ENCODE measurements at regions not wholly inside any gene's neighbourhood (a gene's known extent, or its start where the extent isn't known, plus 50 kb on each side); places are given as distances from the start of the nearest gene placed in this dataset.

DNA sequence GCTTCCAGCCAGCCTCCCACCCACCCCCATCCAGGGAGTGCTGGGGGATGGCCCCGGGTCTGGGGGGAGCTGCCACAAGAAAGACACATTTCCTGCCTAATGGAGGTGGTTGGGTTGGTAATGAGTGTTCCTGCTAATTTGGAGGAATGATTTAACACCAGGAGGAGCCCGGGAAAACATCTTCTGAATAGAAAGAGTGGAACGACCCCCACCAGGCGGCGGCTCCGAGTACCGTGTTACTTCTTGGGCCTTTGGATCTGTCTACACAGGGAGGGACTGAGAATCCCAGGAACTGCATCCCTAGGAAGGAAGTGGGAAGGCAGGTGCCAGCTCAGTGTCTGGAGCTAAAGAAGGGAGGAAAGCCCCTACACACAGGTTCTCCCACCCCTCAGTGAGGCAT lies 64.6 kb downstream of the TSPAN17 start:
- no peak for DNase-seq

DNA sequence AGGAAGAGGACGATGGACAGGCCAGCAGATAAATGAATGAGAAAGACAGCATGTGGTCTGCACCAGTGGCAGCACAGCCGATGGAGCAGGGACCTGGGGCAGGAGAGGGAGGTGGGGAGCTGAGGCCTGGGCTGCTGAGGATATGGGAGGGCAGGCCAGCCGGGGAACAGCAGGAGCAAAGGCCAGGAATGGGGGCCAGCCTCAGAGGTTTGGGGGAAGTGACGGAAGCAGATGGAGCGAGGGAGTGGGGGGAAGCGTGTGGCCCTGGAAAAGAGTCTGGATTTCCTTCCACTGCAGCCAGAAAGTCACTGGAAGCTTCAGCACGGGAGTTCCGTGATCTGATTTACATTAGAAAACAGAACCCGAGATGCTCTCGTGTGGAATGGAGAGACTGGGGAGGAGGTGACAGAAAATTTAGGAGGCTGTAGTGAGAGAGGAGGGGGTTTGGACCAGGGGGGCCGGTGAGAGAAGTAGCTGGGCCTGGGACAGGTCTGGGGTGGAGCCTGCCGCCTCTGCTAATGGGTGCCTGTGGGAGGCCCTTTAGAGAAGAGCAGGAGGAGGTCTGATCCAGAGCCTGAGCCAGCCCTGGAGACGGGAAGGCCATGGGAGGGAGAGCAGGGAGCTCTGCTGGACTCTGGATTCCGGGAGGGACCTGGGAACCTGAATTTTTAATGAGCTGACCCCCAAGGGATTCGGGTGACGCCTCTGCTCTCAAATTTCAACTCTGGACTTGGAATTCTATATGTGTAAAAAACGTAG lies 65.4 kb downstream of the TSPAN17 start:
- DNase-seq: no peak

DNA sequence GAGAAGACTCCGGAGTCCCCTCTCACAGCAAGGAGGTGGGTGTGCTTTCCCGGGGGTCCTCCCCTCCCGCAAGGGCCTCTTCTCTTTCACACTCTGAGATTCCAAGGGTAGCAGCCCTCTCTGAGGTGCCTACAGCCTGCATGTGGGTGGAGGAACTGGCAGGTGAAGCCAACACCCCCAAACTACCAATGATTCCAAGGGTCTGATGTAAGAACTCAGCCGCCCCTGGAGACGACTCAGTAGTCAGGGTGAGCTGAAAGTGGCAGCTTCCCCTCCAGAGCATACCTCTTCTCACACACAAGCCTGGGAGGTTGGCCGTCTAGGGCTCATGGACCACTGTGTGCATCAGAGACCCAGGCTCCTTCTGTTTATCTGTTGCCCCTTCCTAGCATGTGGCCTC lies 66.1 kb downstream of the TSPAN17 start:
- DNase-seq: no peak

DNA sequence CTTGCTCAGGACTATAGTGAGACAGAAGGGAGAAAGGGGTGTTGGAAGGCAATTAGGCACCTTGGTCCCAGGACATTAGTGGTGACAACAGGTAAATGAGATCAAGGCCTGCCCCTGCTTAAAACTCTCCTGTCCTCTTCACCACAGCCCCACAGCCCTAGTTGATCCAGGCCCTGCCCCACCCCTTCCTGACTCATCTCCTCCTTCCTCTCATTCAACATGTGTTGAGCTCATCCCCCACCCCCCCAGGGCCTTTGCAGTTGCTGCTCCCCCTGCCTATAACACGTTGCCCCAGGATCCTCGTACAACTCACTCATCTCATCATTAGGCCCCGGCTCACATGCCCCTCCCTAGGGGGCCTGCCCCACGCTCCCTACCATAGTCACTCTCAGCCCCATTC lies 66.8 kb downstream of the TSPAN17 start:
- DNase-seq: no peak

DNA sequence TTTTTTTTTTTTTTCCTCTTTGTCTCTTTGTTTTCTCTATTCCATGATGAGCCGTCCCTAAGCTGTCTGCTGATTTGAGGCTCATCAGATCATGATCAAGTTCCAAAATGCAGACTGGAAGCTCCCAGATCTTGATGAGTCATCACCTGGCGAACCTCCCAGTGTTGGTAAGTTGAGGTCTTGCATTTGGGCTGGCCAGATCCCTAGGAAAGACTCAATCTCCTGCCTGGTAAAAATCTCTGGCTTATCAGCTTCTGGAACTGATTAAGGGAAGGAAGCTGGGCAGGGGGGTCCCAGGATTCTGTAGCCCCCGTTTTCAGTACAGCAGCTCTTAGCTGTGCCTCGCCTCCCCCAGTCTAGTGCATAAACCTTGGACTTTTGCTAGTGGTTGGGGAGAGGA lies 69.0 kb downstream of the TSPAN17 start:
- DNase-seq: no peak

DNA sequence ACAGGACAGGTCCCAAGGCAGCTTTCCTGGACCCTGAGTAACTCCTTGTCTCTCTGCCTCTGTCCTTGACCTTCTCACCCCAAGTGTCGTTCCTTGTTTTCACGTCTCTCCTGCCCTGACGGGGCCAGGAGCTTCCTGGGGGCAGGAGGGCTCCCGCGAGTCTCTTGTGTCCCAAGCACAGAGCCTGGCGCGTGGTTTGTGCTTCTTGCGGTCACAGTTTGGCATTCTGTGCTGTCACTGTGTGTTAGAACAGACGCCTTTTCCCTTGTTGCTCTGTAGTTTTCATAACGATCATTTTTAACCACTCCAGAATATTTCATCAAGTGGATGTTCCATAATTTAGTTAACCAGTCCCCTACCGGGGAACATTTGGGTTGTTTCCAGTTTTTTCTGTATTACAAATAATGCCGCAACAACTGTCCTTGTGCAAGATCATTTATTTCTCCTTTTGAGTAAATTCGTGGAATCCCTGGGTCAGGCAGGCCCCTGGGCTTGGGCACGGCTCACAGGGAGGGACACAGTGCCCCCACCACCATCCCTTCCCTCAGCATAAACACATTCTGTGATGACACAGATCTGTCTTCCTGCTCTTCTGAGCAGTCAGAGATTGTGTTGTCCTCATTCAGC lies 71.9 kb downstream of the TSPAN17 start:
- DNase-seq: no peak

DNA sequence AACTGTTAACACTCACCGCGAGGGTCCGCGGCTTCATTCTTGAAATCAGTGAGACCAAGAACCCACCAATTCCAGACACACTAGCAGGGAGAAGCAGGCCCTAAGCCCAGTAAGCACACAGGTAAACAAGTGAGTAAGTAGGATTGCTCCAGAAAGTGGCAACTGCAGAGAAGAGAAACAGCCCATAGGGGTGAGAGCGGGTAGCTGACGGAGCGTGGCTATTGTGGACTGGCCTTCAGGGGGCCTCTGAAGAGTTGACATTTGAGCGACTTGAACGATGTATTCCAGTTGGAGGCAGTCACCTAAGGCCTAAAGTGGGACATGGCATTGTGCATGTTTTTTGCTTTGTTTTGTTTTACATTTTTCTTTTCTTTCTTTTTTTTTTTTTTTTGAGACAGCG lies 74.2 kb downstream of the TSPAN17 start:
- no peak for DNase-seq

DNA sequence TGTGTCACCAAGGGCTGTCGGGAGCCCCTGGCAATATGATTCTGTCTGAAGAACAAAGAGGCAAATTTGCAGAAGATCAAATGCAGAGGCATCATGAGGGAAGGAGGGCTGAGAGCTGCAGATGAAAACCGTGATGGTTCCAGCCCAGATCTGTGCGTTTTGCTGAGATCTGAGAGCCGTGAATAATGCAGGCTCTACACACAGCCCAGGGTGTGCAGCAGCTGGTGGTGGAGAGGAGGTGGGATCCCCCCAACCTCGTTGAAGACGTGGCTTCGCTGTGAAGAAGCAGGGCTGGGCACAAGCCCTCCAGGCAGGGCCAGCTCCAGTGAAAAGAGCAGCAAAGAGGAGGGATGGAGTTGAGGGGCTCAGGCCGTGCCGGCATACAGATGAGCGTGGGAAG lies 75.5 kb downstream of the TSPAN17 start:
- no peak for DNase-seq

DNA sequence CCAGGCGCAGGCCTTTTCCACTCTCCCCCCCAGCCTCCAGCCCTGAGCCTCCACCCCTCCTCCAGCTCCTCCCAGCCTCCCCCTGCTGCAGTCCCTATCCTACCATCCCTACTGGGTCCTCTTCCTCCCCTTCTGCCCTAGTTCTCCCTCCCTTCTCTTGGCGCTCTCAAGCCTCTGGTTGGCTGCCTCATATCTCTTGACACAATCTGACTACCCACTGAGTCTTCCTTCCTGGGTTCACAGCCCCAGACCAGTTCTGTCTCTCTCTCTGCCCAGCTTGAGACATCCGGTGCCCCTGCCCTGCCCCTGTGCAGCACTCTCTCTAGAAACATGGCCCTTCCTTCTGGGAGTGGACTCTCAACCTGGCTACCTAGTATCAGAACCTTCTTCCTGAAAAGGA lies 76.2 kb downstream of the TSPAN17 start:
- no peak for DNase-seq

DNA sequence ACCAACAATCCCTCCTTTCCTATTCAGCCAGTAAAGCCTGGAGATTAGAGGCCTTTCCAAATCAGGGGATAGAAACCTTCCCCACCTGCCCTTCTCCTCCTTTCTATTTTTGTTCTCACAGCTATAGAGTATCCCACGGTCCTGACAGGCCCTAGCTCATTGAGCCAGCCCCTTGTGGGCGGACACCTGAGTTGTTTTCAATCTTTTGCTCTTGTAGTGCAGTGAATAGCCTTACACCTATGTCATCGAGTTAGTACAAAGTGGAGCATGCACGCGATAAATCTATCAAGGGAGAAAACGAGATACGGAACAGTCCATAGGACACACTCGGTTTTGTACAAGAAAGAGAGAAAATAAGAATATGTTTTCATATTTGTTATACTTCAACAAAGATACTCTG lies 77.2 kb downstream of the TSPAN17 start:
- DNase-seq: peak; percentile 28

DNA sequence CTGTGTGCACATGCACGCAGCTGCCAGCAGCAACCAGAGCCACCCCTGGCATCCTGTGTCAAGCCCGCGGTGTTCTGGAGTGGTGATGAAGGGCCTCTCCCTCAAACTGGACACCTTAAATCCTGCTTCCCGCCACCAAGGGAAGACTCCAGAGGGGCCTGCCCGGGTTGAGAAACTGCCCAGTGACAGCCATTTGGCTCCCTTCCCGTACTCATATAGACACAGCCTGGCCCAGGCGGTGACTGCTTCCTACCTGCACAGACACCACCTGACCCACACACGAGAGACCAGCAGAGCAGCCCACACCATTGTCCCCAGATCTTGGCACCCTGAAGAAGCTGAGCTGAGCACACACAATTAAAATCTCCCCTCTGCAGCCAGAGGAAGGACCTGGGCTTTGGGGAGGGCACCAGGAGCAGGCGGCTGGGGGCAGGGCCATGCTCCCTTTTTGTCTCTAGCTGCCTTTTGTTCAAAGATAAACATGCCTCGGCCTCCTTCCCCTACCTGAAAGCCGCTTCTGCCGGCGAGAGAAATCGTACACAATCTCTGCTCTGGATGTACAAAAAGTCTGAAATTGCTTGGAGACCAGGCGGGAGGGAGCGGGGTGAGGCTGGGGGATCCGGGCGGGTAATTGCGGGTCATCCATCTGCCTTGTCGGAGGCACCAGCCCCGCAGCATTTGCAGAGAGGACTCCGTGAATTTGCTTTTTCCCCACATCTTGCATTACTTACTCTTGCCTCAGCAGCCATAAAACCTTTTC lies 78.4 kb downstream of the TSPAN17 start:
- peak; percentile 67 for DNase-seq

DNA sequence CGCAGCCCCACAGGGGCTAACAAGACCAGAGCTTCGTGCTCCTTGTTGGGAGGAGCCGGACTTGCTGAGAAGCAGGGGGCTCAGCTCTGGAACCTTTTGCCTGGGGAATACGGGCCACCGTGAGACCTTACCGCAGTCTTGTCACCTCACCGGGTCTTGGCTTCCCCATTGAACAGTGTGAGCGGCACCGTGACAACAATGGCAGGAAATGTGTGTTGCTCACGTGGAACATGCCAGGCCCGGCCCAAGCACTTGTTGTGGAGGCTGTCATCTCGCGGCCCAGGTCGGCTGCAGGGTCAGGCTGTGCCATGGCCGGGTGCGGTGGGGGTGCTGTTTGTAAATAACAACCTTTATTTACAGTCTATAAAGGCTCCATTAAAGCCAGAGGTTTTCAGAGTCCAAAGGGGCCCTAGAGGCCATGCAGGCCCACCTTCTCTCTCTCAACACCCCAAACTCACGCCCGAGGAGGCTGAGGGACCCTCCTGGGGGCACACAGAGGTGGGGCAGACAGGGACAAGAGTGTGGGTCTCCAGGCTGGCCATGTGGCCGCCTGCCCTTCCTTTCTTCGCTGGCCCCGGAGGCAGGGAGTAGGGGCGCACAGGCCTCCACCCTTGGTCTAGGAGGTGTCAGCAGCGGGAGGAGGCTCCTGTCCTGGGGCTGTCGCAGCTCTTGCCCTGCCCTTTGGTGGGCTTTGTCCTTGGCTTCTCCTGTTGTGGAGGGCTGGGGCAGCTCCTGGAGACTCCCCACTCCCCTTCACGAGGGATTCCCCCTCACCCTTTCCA lies 79.7 kb downstream of the TSPAN17 start:
- no peak for DNase-seq

DNA sequence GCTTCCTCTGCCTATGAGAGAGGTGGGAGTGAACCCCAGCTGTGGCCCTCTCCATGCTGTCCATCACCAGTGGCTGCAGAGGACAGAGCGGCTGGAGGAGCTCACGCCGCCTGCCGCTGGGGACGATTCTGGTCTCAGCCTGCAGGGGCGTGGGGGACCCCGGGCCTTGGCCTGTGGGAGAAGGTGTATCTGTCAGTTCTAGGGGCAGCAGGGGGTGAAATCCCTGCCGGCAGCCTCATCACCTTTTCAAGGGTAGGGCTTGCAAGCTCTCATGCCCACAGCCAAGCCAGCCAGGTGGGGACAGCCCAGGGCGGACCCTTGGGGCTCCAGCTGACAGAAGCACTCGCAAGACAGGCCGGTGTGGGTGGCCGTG lies 80.2 kb downstream of the TSPAN17 start:
- no peak for DNase-seq

DNA sequence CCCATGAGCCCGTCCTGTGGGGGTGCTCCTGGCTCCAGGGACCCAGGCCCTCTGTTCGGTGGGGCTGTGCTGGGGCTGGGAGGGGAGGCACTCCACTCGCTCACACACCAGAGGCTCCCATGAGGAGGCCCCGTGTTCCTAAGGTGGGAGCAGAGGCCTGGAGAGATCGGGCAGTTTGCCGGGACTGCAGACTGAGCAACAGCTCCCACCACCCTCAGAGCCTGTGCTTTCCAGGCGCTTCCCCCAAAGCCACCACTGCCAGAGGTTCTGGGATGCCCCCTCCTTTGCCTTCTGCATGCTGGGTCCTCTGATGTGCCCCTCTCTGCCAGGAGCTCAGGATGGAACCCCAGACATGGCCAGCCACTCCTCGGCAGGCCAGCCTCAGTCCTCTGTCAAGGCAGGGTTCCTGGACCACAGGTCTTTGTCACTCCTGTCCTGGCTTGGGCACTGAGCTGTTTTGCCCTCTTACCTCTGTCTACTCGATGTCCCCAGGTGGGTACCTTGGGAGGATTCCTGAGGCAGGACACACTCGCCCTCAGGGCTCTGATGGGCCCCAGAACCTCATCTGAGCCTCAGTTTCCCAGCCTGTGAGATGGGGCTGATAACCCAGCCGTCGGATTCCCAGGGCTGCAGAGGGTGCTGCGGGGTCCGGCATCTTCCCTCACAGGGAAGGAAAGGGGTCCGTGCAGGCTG lies 80.8 kb downstream of the TSPAN17 start:
- DNase-seq: no peak

DNA sequence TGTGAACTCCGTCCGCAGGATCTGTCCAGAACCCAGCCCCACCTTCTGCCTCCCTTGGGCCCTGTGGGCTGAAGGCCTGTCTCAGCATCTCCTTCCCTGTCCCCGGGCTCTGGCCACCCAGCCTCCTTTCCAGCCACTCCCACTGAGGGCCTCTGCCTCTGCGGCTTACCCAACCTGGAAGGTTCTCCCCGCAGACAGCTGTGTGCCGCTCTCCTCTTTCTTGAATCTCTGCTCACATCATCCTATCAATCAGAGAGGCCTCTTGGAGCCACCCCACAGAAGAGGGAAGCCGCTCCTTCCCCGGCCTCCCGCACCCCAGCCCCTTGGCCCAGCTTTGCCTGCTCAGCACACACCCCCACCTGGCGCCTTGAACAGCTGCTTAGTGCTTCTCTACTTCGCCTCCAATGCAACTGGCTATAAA lies 81.5 kb upstream of the UNC5A start:
- DNase-seq: no peak

DNA sequence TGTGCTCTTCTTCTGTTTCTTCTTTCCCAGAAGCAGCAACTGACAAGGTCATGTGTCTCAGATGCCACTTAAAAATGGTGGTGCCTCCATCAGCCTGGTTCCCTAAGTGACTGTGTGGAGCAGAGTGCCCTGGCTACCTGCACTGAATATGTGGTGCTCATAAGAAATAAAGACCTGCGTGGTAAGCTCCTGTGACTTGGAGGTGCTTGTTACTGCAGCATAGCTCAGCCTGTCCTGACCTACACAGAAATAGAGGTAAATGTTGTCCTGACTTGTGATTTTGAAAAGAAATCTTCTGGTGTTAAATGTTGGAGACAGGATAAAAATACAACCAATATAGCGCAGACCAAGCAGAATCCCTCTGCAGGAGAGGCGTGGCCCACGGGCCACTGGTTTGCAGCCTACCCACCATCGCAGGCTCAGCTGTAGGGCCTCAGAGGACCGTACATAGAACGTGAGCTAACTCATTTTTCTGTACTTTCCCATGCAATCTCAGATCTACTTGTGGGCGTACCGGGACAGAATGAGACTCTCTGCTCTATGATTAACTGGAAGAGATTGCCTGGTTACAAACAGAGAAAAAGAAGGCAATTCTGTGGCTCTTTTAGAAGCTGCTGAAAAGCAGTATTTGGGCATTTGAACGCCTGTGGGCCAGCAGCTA lies 79.4 kb upstream of the UNC5A start:
- no peak for DNase-seq

DNA sequence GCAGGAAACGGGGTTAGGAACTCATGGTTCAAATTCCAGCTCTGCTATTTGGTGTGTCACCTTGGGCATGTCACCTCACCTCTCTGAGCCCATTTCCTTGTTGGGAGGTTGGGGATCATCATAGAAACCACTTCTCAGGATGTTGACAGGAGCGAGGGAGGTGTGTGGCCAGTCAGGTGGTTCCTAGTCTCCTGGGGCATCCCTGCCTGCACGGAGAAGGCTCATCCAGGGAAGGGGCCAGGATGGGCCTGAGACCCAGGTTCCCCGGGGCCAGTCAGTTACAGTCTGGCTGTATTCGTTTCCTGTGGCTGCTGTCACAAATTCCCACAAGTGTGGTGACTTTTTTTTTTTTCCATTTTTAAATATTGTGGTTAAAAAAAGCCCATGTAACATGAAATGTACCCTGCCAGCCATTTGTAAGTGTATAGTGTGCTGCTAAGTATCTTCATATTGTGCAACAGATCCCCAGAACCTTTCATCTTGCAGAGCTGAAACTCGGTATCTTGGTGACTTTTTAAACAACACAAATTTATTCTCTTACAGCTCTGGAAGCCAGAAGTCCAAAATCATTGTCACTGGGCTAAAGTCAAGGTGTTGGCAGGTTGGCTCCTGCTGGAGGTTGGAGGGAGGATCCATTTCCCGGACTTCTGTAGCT lies 78.7 kb upstream of the UNC5A start:
- no peak for DNase-seq

DNA sequence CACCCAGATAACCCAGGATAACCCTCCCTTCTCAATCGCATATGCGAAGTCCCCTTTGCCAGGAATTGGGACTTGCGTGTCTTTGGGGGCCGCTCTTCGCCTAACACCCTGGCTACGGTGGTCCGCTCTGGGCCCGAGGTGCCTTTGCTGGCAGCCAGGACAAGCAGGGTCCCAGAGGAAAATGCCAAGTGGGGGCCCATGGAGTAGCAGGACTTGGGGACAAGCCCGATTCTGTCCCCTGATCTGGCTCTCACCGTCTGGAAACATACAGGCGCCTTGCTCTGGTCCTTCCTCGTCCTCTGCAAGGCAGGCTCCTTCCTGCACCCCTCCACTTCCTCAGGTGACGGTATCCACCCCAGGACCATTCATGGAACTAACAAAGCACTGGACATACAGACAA lies 78.1 kb upstream of the UNC5A start:
- DNase-seq: no peak

DNA sequence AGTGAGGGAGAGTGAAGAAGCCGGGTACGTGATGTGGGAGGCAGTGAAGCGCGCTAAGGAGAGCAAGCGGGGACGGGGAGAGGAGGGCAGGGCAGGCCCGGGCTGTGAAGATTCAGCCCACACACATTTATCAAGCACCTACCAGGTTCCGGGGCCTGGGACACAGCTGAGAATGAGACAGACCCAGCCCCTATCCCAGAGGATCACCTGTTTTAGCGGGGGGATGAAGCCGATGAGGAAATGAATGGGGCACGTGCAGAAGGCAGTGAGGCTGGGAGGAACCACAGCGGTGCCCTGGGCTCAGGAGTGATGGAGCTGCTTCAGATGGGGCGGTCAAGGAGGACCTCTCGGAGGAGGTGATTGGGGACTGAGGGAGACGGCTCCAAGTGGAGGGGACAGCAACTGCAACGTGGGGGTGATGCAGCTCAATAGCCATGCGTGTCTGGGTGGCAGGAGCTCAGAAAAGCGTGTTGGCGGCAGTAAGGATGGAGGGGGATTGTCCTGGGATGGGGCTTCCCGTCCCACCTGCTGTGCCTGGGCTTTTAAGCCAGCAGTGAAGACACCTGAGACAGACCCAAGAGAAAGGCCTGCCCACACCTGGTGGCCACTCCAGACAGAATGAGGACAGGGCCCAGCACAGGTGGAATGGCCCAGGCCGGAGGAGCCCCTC lies 77.5 kb upstream of the UNC5A start:
- DNase-seq: no peak

DNA sequence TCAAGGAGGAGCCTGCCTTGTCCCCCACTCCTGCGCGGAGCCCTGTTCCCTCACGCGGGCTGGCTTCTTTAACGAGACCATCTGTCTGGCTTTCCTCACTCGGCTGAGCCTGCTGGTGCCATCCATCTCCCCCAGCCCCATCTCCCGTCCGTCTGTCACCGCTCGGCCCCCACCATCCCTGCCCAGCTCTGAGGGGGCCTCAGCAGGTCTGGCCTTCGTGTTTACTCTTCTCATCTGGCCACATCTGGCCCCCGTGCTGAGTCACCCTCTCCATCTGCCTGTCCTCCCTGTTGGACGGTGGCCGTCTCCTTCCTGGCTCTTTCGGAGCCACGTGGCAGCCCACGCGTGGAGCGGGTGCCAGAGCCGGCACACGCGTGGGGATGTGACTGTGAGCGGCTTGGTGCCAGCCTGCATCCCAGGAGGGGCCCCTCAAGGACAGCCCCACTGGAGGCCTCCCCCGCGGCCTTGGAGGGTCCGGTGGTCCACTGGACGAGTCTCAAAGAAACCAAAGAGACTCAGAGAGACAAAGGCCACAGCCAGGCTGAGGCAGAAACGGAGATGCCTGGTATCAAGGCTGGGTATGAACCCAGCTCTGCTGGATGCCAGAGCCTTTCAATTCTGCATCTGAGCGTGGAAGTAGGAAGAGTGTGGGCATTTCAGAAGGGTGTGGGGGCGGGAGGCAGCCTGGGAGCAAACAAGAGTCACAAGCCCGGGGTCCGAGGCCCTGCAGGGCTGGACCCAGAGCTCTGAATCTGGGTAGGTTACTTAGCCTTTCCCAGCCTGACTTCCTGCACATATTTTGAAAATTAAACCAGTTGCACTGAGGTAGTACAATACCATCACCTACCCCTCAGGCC lies 76.7 kb upstream of the UNC5A start:
- DNase-seq: no peak
